GM19468 (cell line): ENCODE measurements at regions not wholly inside any gene's neighbourhood (a gene's known extent, or its start where the extent isn't known, plus 50 kb on each side); places are given as distances from the start of the nearest gene placed in this dataset.
A peak's percentile ranks its signal among the peaks of the same experiment; 100 is the strongest.

ENCODE experiments used
- ATAC-seq: cut with Tn5 transposase; IDR thresholded peaks from one replicate; pipeline ENCODE4 v1.9.1; 2021; ENCODE audit warnings: mild to moderate bottlenecking, moderate library complexity, moderate number of reproducible peaks; ENCODE audit not compliant: unreplicated experiment; ENCODE audit errors: extremely low read depth

GRCh38 chr14:100638211-100638855 is 51.1 kb upstream of the BEGAIN start:
- no peak for ATAC-seq

GRCh38 chr14:100639280-100639679 is 52.1 kb upstream of the BEGAIN start:
- ATAC-seq: no peak

- ATAC-seq: peak; percentile 94
Measured at GRCh38 chr14:100640471-100641273, 53.5 kb upstream of the BEGAIN start.

- no peak for ATAC-seq
Measured at GRCh38 chr14:100641274-100641860, 54.1 kb upstream of the BEGAIN start.

- no peak for ATAC-seq
Measured at GRCh38 chr14:100643426-100643825, 56.2 kb upstream of the BEGAIN start.

GRCh38 chr14:100644383-100644782 is 57.2 kb upstream of the BEGAIN start:
- ATAC-seq: no peak

- ATAC-seq: no peak
Measured at GRCh38 chr14:100644784-100645183, 57.6 kb upstream of the BEGAIN start.

- ATAC-seq: no peak
Measured at GRCh38 chr14:100645196-100645981, 58.2 kb upstream of the BEGAIN start.

- ATAC-seq: no peak
Measured at GRCh38 chr14:100645982-100646314, 58.7 kb upstream of the BEGAIN start.

- ATAC-seq: no peak
Measured at GRCh38 chr14:100648474-100649172, 61.4 kb upstream of the BEGAIN start.

- ATAC-seq: no peak
Measured at GRCh38 chr14:100649173-100649519, 61.9 kb upstream of the BEGAIN start.

- no peak for ATAC-seq
Measured at GRCh38 chr14:100651999-100652508, 64.8 kb upstream of the BEGAIN start.

- ATAC-seq: no peak
Measured at GRCh38 chr14:100652744-100653143, 65.5 kb upstream of the BEGAIN start.

GRCh38 chr14:100653409-100653808 is 66.2 kb upstream of the BEGAIN start:
- no peak for ATAC-seq

GRCh38 chr14:100654025-100654813 is 67.0 kb upstream of the BEGAIN start:
- no peak for ATAC-seq

- no peak for ATAC-seq
Measured at GRCh38 chr14:100654814-100655740, 67.9 kb upstream of the BEGAIN start.

GRCh38 chr14:100655741-100656085 is 68.5 kb upstream of the BEGAIN start:
- no peak for ATAC-seq

GRCh38 chr14:100656996-100657395 is 69.7 kb upstream of the DLK1 start:
- no peak for ATAC-seq
